K562 (cell line): ENCODE measurements at regions not wholly inside any gene's neighbourhood (a gene's known extent, or its start where the extent isn't known, plus 50 kb on each side); places are given as distances from the start of the nearest gene placed in this dataset.

Experiments used
- ATAC-seq: fragments of 200-7000 bp; cut with Tn5 transposase; 3 replicates; pipeline ENCODE4 v1.9.1; 2020; ENCODE audit warnings: moderate library complexity
- BruUV-seq: library from RNA; stranded (reverse); fragments of 400-500 nt; replicated peaks from 2 replicates; lab custom pipeline; 2021; lab: Mats Ljungman, UMichigan
- CTCF ChIA-PET: fragments of 300-600 bp; formaldehyde crosslinking; extraction: SDS; loops from one replicate; lab custom pipeline; 2021; ENCODE audit warnings: low intra/inter-chr PET ratio; lab: Yijun Ruan, JAX
- POLR2A ChIA-PET: fragments of 300-600, 350-650 bp; sonication (Branson Sonifier 250); formaldehyde crosslinking; extraction: SDS; loops from one replicate; lab custom pipeline; 2021; ENCODE audit warnings: antibody characterized with exemption, inconsistent platforms; lab: Yijun Ruan, JAX
- DNase-seq, 4 experiments: peaks; one replicate each; pipeline versions ENCODE4 v3.0.0 to v3.0.0-alpha.2; 2011 to 2018; ENCODE audit warnings: low spot score in 3 of 4, mixed read lengths in 3 of 4; ENCODE audit errors: extremely low read depth in 1 of 4
- FAIRE-seq: peaks from 2 replicates; lab custom pipeline; 2011; peaks lifted over from hg19 to GRCh38; lab: Jason Lieb, UNC
- H2AFZ ChIP-seq: 2 replicates; pipeline ENCODE4 v1.6.0; 2011; ENCODE audit warnings: low read depth, low read length, control low read depth, inconsistent platforms
- H3K27ac ChIP-seq: fragments of 200-600 bp; 3 replicates; pipeline ENCODE4 v1.8.0; 2011; ENCODE audit warnings: low read depth, mild to moderate bottlenecking, control low read depth, inconsistent platforms, low read length, moderate library complexity, mixed read lengths; ENCODE audit errors: extremely low read depth
- H3K27me3 ChIP-seq, 2 experiments: fragments of 300-600 bp in 1 of 2; 2 replicates in 1 of 2; 3 replicates in 1 of 2; pipeline versions ENCODE4 v1.6.0 to v1.8.0; 2011; ENCODE audit warnings: inconsistent platforms in 2 of 2, low read length in 2 of 2, mild to moderate bottlenecking in 1 of 2, mixed read lengths in 1 of 2, moderate library complexity in 1 of 2; ENCODE audit not compliant: control insufficient read depth in 2 of 2, insufficient read depth in 2 of 2
- H3K36me3 ChIP-seq: fragments of 300-600 bp; 3 replicates; pipeline ENCODE4 v1.8.0; 2011; ENCODE audit warnings: mild to moderate bottlenecking, low read length, inconsistent platforms; ENCODE audit not compliant: control insufficient read depth, insufficient read depth
- H3K4me1 ChIP-seq, 2 experiments: fragments of 200-600 bp in 1 of 2; replicated peaks in 1 of 2; 2 replicates in 1 of 2; 3 replicates in 1 of 2; pipeline versions ENCODE4 v1.5.1 to v1.8.0; 2011; ENCODE audit warnings: inconsistent platforms in 2 of 2, low read length in 2 of 2, mild to moderate bottlenecking in 1 of 2, mixed read lengths in 1 of 2, moderate library complexity in 1 of 2; ENCODE audit not compliant: control insufficient read depth in 2 of 2, insufficient read depth in 2 of 2
- H3K4me2 ChIP-seq: 2 replicates; pipeline ENCODE4 v1.6.1; 2011; ENCODE audit warnings: low read length, control low read depth, inconsistent platforms, mixed read lengths; ENCODE audit not compliant: insufficient read depth
- H3K4me3 ChIP-seq: fragments of 200-600 bp; sonication (generic), shearing (Covaris generic); 2 replicates; pipeline ENCODE4 v1.5.1; 2016; ENCODE audit warnings: control low read depth, inconsistent platforms
- H3K79me2 ChIP-seq: fragments of 200-600 bp; 3 replicates; pipeline ENCODE4 v1.8.0; 2011; ENCODE audit warnings: low read length, inconsistent platforms; ENCODE audit not compliant: control insufficient read depth, insufficient read depth
- H3K9ac ChIP-seq, 2 experiments: 2 replicates each; pipeline versions ENCODE4 v1.6.0 to v1.6.1; 2011; ENCODE audit warnings: low read depth in 2 of 2, low read length in 2 of 2, control low read depth in 1 of 2, inconsistent platforms in 1 of 2, mild to moderate bottlenecking in 1 of 2, mixed read lengths in 1 of 2; ENCODE audit not compliant: insufficient read depth in 1 of 2
- H3K9me1 ChIP-seq: one replicate; pipeline ENCODE4 v1.6.0; 2011; ENCODE audit warnings: inconsistent platforms, mild to moderate bottlenecking, low read length, moderate library complexity; ENCODE audit not compliant: control insufficient read depth, insufficient read depth
- H3K9me3 ChIP-seq: replicated peaks from 2 replicates; pipeline ENCODE4 v1.5.1; 2011; ENCODE audit warnings: low read depth, low read length, inconsistent platforms; ENCODE audit not compliant: control insufficient read depth, insufficient read depth
- H4K20me1 ChIP-seq: replicated peaks from 2 replicates; pipeline ENCODE4 v1.6.1; 2011; ENCODE audit warnings: low read length, inconsistent platforms, mixed read lengths; ENCODE audit not compliant: control insufficient read depth, insufficient read depth
- CEBPG ChIP-seq, 3 experiments: fragments of 200-800 bp in 1 of 3; sonication (Bioruptor generic) in 1 of 3; sonication (generic) in 1 of 3; formaldehyde crosslinking in 1 of 3; IDR thresholded peaks in 2 of 3; conservative IDR thresholded peaks in 1 of 3; 2 replicates each; pipeline versions ENCODE4 v1.6.1 to v1.8.0; 2016 to 2022; ENCODE audit warnings: missing compliant biosample characterization in 2 of 3, missing genetic modification characterization in 2 of 3, mild to moderate bottlenecking in 1 of 3, missing genetic modification reagents in 1 of 3
- CTCF ChIP-seq, 3 experiments: IDR thresholded peaks in 2 of 3; conservative IDR thresholded peaks in 1 of 3; 2 replicates each; pipeline ENCODE4 v1.5.1; 2011 to 2012; ENCODE audit warnings: low read length in 3 of 3, mild to moderate bottlenecking in 3 of 3, control low read depth in 2 of 3, improper control_type of control experiment in 1 of 3, inconsistent platforms in 1 of 3, low read depth in 1 of 3, mixed read lengths in 1 of 3, moderate library complexity in 1 of 3; ENCODE audit not compliant: insufficient read depth in 2 of 3
- E4F1 ChIP-seq: fragments of 250-450 bp; sonication (Bioruptor Pico); IDR thresholded peaks from 2 replicates; pipeline ENCODE4 v1.5.0; 2021; ENCODE audit warnings: mild to moderate bottlenecking, borderline replicate concordance
- GABPB1 ChIP-seq: sonication (generic); formaldehyde crosslinking; IDR thresholded peaks from 2 replicates; pipeline ENCODE4 v1.8.0; 2022; ENCODE audit warnings: mild to moderate bottlenecking, missing genetic modification reagents
- HMGXB4 ChIP-seq: sonication (generic); formaldehyde crosslinking; IDR thresholded peaks from 2 replicates; pipeline ENCODE4 v1.8.1; 2023; ENCODE audit warnings: mild to moderate bottlenecking, missing genetic modification reagents
- MTA2 ChIP-seq: fragments of 450-650 bp; IDR thresholded peaks from 2 replicates; pipeline ENCODE4 v1.6.1; 2016; ENCODE audit warnings: low read depth
- NR0B1 ChIP-seq: fragments of 450-650 bp; IDR thresholded peaks from one replicate; pipeline ENCODE4 v1.6.1; 2018; ENCODE audit warnings: mild to moderate bottlenecking, moderate library complexity; ENCODE audit not compliant: partially characterized antibody
- PCBP1 ChIP-seq: fragments of 200-400 bp; formaldehyde crosslinking; IDR thresholded peaks from 2 replicates; pipeline ENCODE4 v1.6.1; 2018; ENCODE audit warnings: mild to moderate bottlenecking, low read depth, low read length; ENCODE audit not compliant: poor library complexity, severe bottlenecking
- RB1 ChIP-seq: fragments of 450-650 bp; IDR thresholded peaks from 2 replicates; pipeline ENCODE4 v1.6.1; 2017; ENCODE audit warnings: low read depth, mild to moderate bottlenecking
- SLC30A9 ChIP-seq: fragments of 250-450 bp; sonication (Bioruptor Pico); IDR thresholded peaks from 2 replicates; pipeline ENCODE4 v1.8.0; 2022; ENCODE audit warnings: mild to moderate bottlenecking, moderate library complexity
- ZNF174 ChIP-seq: fragments of 250-450 bp; sonication (Bioruptor Pico); IDR thresholded peaks from 2 replicates; pipeline ENCODE4 v1.4.0; 2020; ENCODE audit warnings: mild to moderate bottlenecking
- WGBS: fragments of 100-300 bp; shearing (Covaris generic); methylation state at CpG from one replicate; pipeline ENCODE4 v1.1.6; 2016; ENCODE audit warnings: low coverage, mixed read lengths; ENCODE audit not compliant: insufficient coverage; ENCODE audit errors: missing lambda C conversion rate; 5-methylcytosine and 5-hydroxymethylcytosine counted together
- in situ Hi-C: fragments of 300-500 bp; cut with MboI; formaldehyde crosslinking; loops from 4 replicates; pipeline ENCODE4 v1.15.0; 2018; ENCODE audit warnings: inconsistent platforms, mixed read lengths
- intact Hi-C: fragments of 100-400 bp; cut with micrococcal nuclease; formaldehyde crosslinking; loops from 2 replicates; pipeline ENCODE4 v1.14.2; 2022

GRCh38 chr16:86044241-86044671 lies 145.3 kb downstream of the IRF8 start (continued):
- TF ChIP-seq CEBPG (CRISPR knock-in tag; IDR thresholded peaks at IDR 0.05) (no peak), CEBPG (tag; conservative IDR thresholded peaks at IDR 0.05 in 1 of 2, IDR thresholded peaks at IDR 0.05 in 1 of 2) (no peak), MTA2 (no peak), PCBP1 (no peak), RB1 (no peak), HMGXB4 (CRISPR knock-in tag) (no peak), ZNF174 (CRISPR knock-in tag) (no peak)

GRCh38 chr16:86044881-86045590 lies 146.1 kb downstream of the IRF8 start:
- H3K79me2 ChIP-seq = no peaks in the 10 kb centered on the region
- no peak overlapping the region for H2AFZ ChIP-seq
- 7% methylated on average over 6 of the region's 8 CpGs for WGBS
- H3K4me2 ChIP-seq = no peak overlapping the region
- peaks cover 2% of the 10 kb centered on the region for H3K9me1 ChIP-seq
- H3K36me3 ChIP-seq = no peaks in the 10 kb centered on the region
- peak in 1 of 4 experiments; percentile 26 for DNase-seq
- H3K27me3 ChIP-seq = peaks cover 13 to 65% of the 10 kb centered on the region in 2 experiments
- POLR2A ChIA-PET = interaction anchor here (0.6 to 1.1 kb wide), 5 partner anchors 16 to 500 kb away, joined by 3 to 4 read pairs (median 3); no protein-coding TSS in a partner anchor
- ATAC-seq = no peak; the same call in 2 of the 3 replicates
- H3K4me3 ChIP-seq = no peak overlapping the region
- no TSS peak for BruUV-seq
- H4K20me1 ChIP-seq = peaks cover 9% of the 10 kb centered on the region; the same call in 1 of the 2 replicates
- H3K9me3 ChIP-seq = no peaks in the 10 kb centered on the region
- intact Hi-C loops = loop anchor here (10.0 kb wide), 1 partner anchor 470 kb away; the partner anchor contains the start of gene FOXF1
- CTCF ChIA-PET = no interaction called here
- no peak overlapping the region for H3K9ac ChIP-seq
- FAIRE-seq = no peak
- no peaks in the 10 kb centered on the region; a peak in 2 of 5 replicates for H3K4me1 ChIP-seq
- H3K27ac ChIP-seq = no peak overlapping the region
- in situ Hi-C loops = loop anchor here (10.0 kb wide), 1 partner anchor 470 kb away; the partner anchor contains the start of gene FOXF1
- 0 out of 6 replicates have a peak, but pooled peaks of 1 of the 3 experiments have one; percentile 16 for TF ChIP-seq CTCF (IDR thresholded peaks at IDR 0.05 in 2 of 3, conservative IDR thresholded peaks at IDR 0.05 in 1 of 3; ENCODE audit: insufficient read depth in 2 of 3, low read depth in 1 of 3, low read length in 3 of 3)
- no peak for TF ChIP-seq SLC30A9 (CRISPR knock-in tag)
- TF ChIP-seq GABPB1 (CRISPR knock-in tag) = no peak
- no peak for TF ChIP-seq NR0B1
- no peak for TF ChIP-seq E4F1
